GM12878 (cell line): ENCODE measurements at regions not wholly inside any gene's neighbourhood (a gene's known extent, or its start where the extent isn't known, plus 50 kb on each side); places are given as distances from the start of the nearest gene placed in this dataset.

ENCODE experiments used
- ATAC-seq: fragments of 200-7000 bp; cut with Tn5 transposase; 3 replicates; pipeline ENCODE4 v1.9.1; 2020; ENCODE audit warnings: mild to moderate bottlenecking, moderate library complexity
- BruUV-seq: library from RNA; stranded (reverse); fragments of 400-500 nt; replicated peaks from 2 replicates; lab custom pipeline; 2021; lab: Mats Ljungman, UMichigan
- CTCF ChIA-PET: fragments of 300-600 bp; sonication (Branson Sonifier 250); formaldehyde crosslinking; extraction: SDS; loops from one replicate; lab custom pipeline; 2021; ENCODE audit warnings: inconsistent platforms; lab: Yijun Ruan, JAX
- POLR2A ChIA-PET: fragments of 350-600 bp; formaldehyde crosslinking; extraction: SDS; loops from one replicate; lab custom pipeline; 2021; ENCODE audit warnings: inconsistent platforms; lab: Charles Lee
- RAD21 ChIA-PET: fragments of 300-600 bp; sonication (Branson Sonifier 250); formaldehyde crosslinking; loops from one replicate; lab custom pipeline; 2023; ENCODE audit warnings: antibody characterized with exemption; ENCODE audit not compliant: unreplicated experiment; lab: Charles Lee
- SMC1A ChIA-PET: fragments of 300-600 bp; sonication (Branson Sonifier 250); formaldehyde crosslinking; loops from one replicate; lab custom pipeline; 2023; ENCODE audit not compliant: unreplicated experiment, uncharacterized antibody; lab: Charles Lee
- DNase-seq: peaks from one replicate; pipeline ENCODE4 v3.0.0-alpha.2; 2011; ENCODE audit warnings: low read depth, low spot score
- FAIRE-seq: peaks from 3 replicates; lab custom pipeline; 2011; peaks lifted over from hg19 to GRCh38; lab: Jason Lieb, UNC
- H2AFZ ChIP-seq: 2 replicates; pipeline ENCODE4 v1.6.0; 2011; ENCODE audit warnings: low read depth, low read length, control low read depth; ENCODE audit not compliant: control insufficient read depth
- H3K27ac ChIP-seq: 2 replicates; pipeline ENCODE4 v1.5.1; 2011; ENCODE audit warnings: control low read depth; ENCODE audit not compliant: control insufficient read depth, insufficient read depth
- H3K27me3 ChIP-seq, 2 experiments: replicated peaks in 1 of 2; 2 replicates each; pipeline versions ENCODE4 v1.6.0 to v1.6.1; 2011; ENCODE audit warnings: low read length in 1 of 2; ENCODE audit not compliant: control insufficient read depth in 2 of 2, insufficient read depth in 2 of 2
- H3K36me3 ChIP-seq, 2 experiments: 2 replicates each; pipeline ENCODE4 v1.5.1; 2011; ENCODE audit warnings: low read length in 1 of 2; ENCODE audit not compliant: control insufficient read depth in 2 of 2, insufficient read depth in 2 of 2
- H3K4me1 ChIP-seq: 2 replicates; pipeline ENCODE4 v1.6.1; 2011; ENCODE audit warnings: mild to moderate bottlenecking, low read length, moderate library complexity, mixed read lengths; ENCODE audit not compliant: control insufficient read depth, insufficient read depth
- H3K4me2 ChIP-seq: 2 replicates; pipeline ENCODE4 v1.6.0; 2011; ENCODE audit warnings: control low read depth; ENCODE audit not compliant: control insufficient read depth, insufficient read depth
- H3K4me3 ChIP-seq: fragments of 200-600 bp; sonication (generic); 2 replicates; pipeline ENCODE4 v1.5.1; 2016
- H3K79me2 ChIP-seq: 2 replicates; pipeline ENCODE4 v1.6.0; 2011; ENCODE audit warnings: low read length; ENCODE audit not compliant: control insufficient read depth, insufficient read depth
- H3K9ac ChIP-seq: 2 replicates; pipeline ENCODE4 v1.8.0; 2011; ENCODE audit warnings: low read length, control low read depth, mixed read lengths; ENCODE audit not compliant: control insufficient read depth, insufficient read depth
- H3K9me3 ChIP-seq: replicated peaks from 3 replicates; pipeline ENCODE4 v1.5.1; 2011; ENCODE audit warnings: mild to moderate bottlenecking, low read length; ENCODE audit not compliant: control insufficient read depth, insufficient read depth
- H4K20me1 ChIP-seq: 2 replicates; pipeline ENCODE4 v1.6.0; 2011; ENCODE audit not compliant: control insufficient read depth, insufficient read depth
- EED ChIP-seq: sonication (generic); IDR thresholded peaks from 2 replicates; pipeline ENCODE4 v1.6.1; 2016; ENCODE audit warnings: antibody characterized with exemption, low read depth
- FOS ChIP-seq: IDR thresholded peaks from 3 replicates; pipeline ENCODE4 v1.6.1; 2011; ENCODE audit warnings: borderline replicate concordance; ENCODE audit not compliant: insufficient read length; ENCODE audit errors: extremely low read depth
- FOXM1 ChIP-seq: IDR thresholded peaks from 2 replicates; pipeline ENCODE4 v1.6.1; 2012; ENCODE audit warnings: low read depth, mild to moderate bottlenecking, inconsistent platforms, low read length, moderate library complexity
- HDGF ChIP-seq: fragments of 450-650 bp; IDR thresholded peaks from 2 replicates; pipeline ENCODE4 v1.6.1; 2016; ENCODE audit warnings: antibody characterized with exemption
- KLF5 ChIP-seq: fragments of 450-650 bp; IDR thresholded peaks from 2 replicates; pipeline ENCODE4 v1.6.1; 2014; ENCODE audit warnings: mild to moderate bottlenecking; ENCODE audit not compliant: partially characterized antibody
- LARP7 ChIP-seq: fragments of 450-650 bp; IDR thresholded peaks from 2 replicates; pipeline ENCODE4 v1.6.1; 2017; ENCODE audit warnings: mild to moderate bottlenecking
- MTA3 ChIP-seq: IDR thresholded peaks from 2 replicates; pipeline ENCODE4 v1.6.1; 2012; ENCODE audit warnings: low read length, inconsistent platforms, borderline replicate concordance
- MXI1 ChIP-seq: fragments of 150-350 bp; IDR thresholded peaks from 2 replicates; pipeline ENCODE4 v1.6.1; 2011; ENCODE audit warnings: low read depth, mild to moderate bottlenecking, inconsistent platforms, low read length, improper control_type of control experiment
- MYB ChIP-seq: fragments of 150-350 bp; IDR thresholded peaks from 2 replicates; pipeline ENCODE4 v1.6.1; 2014; ENCODE audit warnings: mild to moderate bottlenecking, low read depth, low read length, borderline replicate concordance
- RELA ChIP-seq: fragments of 450-650 bp; IDR thresholded peaks from 2 replicates; pipeline ENCODE4 v1.8.0; 2014; ENCODE audit warnings: borderline replicate concordance; ENCODE audit not compliant: partially characterized antibody
- YBX1 ChIP-seq: fragments of 450-650 bp; IDR thresholded peaks from 2 replicates; pipeline ENCODE4 v1.6.1; 2016; ENCODE audit warnings: antibody characterized with exemption
- ZNF622 ChIP-seq: fragments of 450-650 bp; IDR thresholded peaks from 2 replicates; pipeline ENCODE4 v1.6.1; 2017; ENCODE audit warnings: mild to moderate bottlenecking, inconsistent platforms
- WGBS: methylation state at CpG from one replicate; pipeline ENCODE4 v1.1.6; 2016; ENCODE audit warnings: low lambda C conversion rate; ENCODE audit not compliant: insufficient replicate concordance, insufficient coverage; ENCODE audit errors: missing lambda C conversion rate; 5-methylcytosine and 5-hydroxymethylcytosine counted together
- in situ Hi-C: fragments of 300-500 bp; cut with MboI; formaldehyde crosslinking; loops from 9 replicates; pipeline ENCODE4 v1.14.3; 2018; ENCODE audit warnings: mixed read lengths
- intact Hi-C: fragments of 100-400 bp; cut with micrococcal nuclease; formaldehyde crosslinking; loops from one replicate; pipeline ENCODE4 v1.14.2; 2022; ENCODE audit not compliant: unreplicated experiment
- TF ChIP-seq, protein P1 (sequence below): IDR thresholded peaks from 2 replicates; pipeline ENCODE4 v1.6.1; 2011; ENCODE audit warnings: low read depth, mild to moderate bottlenecking, low read length, moderate library complexity, borderline replicate concordance; ENCODE audit errors: extremely low read depth
- TF ChIP-seq, protein P2 (sequence below): fragments of 450-650 bp; IDR thresholded peaks from 2 replicates; pipeline ENCODE4 v1.6.1; 2016; ENCODE audit warnings: mild to moderate bottlenecking, moderate library complexity, borderline replicate concordance
- TF ChIP-seq, protein P3 (sequence below): fragments of 150-350 bp; IDR thresholded peaks from 2 replicates; pipeline ENCODE4 v1.6.1; 2014; ENCODE audit warnings: mild to moderate bottlenecking, low read depth, low read length

DNA sequence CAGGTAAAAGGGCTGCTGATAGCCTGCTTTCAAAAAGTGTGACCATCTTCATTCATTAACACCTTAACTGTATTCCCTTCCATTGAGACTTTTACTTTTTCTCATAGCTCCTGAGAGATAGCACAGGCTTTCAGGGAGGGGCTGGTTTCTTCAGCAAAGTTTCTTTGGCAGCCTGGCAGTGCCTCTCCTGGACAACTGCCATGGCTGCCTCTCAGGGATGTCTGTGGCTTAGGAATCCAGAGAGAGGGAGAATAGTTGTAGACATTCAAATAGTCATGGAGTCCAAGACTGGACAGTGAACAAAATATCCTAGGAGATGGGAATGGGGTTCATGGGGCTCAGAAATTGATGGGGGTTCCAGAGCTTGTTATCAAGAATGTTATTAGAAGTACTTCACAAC lies 81.1 kb downstream of the FAM47B start:
- TF ChIP-seq MYB, result no peak
- TF ChIP-seq FOXM1, result no peak
- no peak for TF ChIP-seq ZNF622
- no peak for TF ChIP-seq YBX1
- TF ChIP-seq, protein P1, sequence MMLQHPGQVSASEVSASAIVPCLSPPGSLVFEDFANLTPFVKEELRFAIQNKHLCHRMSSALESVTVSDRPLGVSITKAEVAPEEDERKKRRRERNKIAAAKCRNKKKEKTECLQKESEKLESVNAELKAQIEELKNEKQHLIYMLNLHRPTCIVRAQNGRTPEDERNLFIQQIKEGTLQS, result no peak
- TF ChIP-seq MTA3, result no peak
- no peak for TF ChIP-seq RELA
- TF ChIP-seq FOS, result no peak
- in situ Hi-C loops (no loop called here), intact Hi-C loops (no loop called here)
- Histone ChIP-seq H3K27ac (no peak overlapping the region), H2AFZ (no peak overlapping the region), H3K36me3 (no peaks in the 10 kb centered on the region), H4K20me1 (no peaks in the 10 kb centered on the region), H3K4me1 (no peaks in the 10 kb centered on the region), H3K9ac (no peak overlapping the region), H3K4me3 (no peak overlapping the region), H3K27me3 (no peaks in the 10 kb centered on the region), H3K79me2 (no peaks in the 10 kb centered on the region), H3K9me3 (no peaks in the 10 kb centered on the region), H3K4me2 (no peak overlapping the region)
- ChIA-PET POLR2A (no interaction called here), CTCF (interaction anchor here (0.6 kb wide), 1 partner anchor 9 kb away, joined by 3 read pairs; no protein-coding TSS in a partner anchor), RAD21 (no interaction called here), SMC1A (interaction anchor here (0.6 kb wide), 1 partner anchor 500 kb away, joined by 3 read pairs; no protein-coding TSS in a partner anchor)
- FAIRE-seq (no peak), DNase-seq (no peak), ATAC-seq (no peak)
- no TSS peak for BruUV-seq

DNA sequence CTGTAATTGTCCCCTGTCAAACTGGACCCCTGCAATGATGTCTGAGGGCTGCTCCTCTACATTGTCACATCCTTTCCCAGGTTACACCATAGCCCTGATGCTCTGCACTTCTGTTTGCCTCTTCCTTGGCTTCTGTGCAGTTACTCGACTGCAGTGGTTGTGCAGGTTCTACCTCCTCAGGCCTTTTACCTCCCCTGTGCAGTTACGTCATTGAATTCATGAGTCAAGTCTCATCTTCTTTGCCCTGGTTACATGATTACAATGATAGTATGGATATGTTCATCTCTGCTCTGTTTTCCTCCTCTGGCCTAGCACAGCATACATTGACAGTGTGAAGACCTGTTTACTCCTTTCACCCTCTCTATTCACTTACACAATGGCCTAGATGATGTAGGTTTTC lies 83.2 kb downstream of the FAM47B start:
- H3K9ac ChIP-seq, result no peak overlapping the region
- FAIRE-seq, result no peak
- ChIA-PET RAD21 (no interaction called here), CTCF (no interaction called here), POLR2A (no interaction called here), SMC1A (no interaction called here)
- no peak overlapping the region for H3K4me3 ChIP-seq
- WGBS, result 43% methylated on average over 2 of the region's 2 CpGs
- no peak overlapping the region for H3K4me2 ChIP-seq
- no peaks in the 10 kb centered on the region for H3K36me3 ChIP-seq
- no peaks in the 10 kb centered on the region for H3K4me1 ChIP-seq
- no peak overlapping the region for H2AFZ ChIP-seq
- intact Hi-C loops (no loop called here), in situ Hi-C loops (no loop called here)
- H3K9me3 ChIP-seq, result no peaks in the 10 kb centered on the region
- H4K20me1 ChIP-seq, result no peaks in the 10 kb centered on the region
- BruUV-seq, result no TSS peak
- no peaks in the 10 kb centered on the region for H3K79me2 ChIP-seq
- DNase-seq, result no peak
- no peak overlapping the region for H3K27ac ChIP-seq
- no peaks in the 10 kb centered on the region for H3K27me3 ChIP-seq
- no peak for ATAC-seq
- no peak for TF ChIP-seq LARP7
- no peak for TF ChIP-seq KLF5
- TF ChIP-seq, protein P2, sequence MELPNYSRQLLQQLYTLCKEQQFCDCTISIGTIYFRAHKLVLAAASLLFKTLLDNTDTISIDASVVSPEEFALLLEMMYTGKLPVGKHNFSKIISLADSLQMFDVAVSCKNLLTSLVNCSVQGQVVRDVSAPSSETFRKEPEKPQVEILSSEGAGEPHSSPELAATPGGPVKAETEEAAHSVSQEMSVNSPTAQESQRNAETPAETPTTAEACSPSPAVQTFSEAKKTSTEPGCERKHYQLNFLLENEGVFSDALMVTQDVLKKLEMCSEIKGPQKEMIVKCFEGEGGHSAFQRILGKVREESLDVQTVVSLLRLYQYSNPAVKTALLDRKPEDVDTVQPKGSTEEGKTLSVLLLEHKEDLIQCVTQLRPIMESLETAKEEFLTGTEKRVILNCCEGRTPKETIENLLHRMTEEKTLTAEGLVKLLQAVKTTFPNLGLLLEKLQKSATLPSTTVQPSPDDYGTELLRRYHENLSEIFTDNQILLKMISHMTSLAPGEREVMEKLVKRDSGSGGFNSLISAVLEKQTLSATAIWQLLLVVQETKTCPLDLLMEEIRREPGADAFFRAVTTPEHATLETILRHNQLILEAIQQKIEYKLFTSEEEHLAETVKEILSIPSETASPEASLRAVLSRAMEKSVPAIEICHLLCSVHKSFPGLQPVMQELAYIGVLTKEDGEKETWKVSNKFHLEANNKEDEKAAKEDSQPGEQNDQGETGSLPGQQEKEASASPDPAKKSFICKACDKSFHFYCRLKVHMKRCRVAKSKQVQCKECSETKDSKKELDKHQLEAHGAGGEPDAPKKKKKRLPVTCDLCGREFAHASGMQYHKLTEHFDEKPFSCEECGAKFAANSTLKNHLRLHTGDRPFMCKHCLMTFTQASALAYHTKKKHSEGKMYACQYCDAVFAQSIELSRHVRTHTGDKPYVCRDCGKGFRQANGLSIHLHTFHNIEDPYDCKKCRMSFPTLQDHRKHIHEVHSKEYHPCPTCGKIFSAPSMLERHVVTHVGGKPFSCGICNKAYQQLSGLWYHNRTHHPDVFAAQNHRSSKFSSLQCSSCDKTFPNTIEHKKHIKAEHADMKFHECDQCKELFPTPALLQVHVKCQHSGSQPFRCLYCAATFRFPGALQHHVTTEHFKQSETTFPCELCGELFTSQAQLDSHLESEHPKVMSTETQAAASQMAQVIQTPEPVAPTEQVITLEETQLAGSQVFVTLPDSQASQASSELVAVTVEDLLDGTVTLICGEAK, result no peak
- TF ChIP-seq, protein P3, sequence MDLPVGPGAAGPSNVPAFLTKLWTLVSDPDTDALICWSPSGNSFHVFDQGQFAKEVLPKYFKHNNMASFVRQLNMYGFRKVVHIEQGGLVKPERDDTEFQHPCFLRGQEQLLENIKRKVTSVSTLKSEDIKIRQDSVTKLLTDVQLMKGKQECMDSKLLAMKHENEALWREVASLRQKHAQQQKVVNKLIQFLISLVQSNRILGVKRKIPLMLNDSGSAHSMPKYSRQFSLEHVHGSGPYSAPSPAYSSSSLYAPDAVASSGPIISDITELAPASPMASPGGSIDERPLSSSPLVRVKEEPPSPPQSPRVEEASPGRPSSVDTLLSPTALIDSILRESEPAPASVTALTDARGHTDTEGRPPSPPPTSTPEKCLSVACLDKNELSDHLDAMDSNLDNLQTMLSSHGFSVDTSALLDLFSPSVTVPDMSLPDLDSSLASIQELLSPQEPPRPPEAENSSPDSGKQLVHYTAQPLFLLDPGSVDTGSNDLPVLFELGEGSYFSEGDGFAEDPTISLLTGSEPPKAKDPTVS, result no peak
- no peak for TF ChIP-seq EED
- no peak for TF ChIP-seq MXI1
- no peak for TF ChIP-seq HDGF
